NCI-H2227 (cell line): ENCODE measurements at regions not wholly inside any gene's neighbourhood (a gene's known extent, or its start where the extent isn't known, plus 50 kb on each side); places are given as distances from the start of the nearest gene placed in this dataset.
A peak's percentile ranks its signal among the peaks of the same experiment; 100 is the strongest.
"Not testable (repeated sequence)": the region's sequence is repeated elsewhere in the genome, so short reads cannot be mapped to it uniquely, and the experiment has no call there.

Experiments used
- DNase-seq: peaks from one replicate; lab custom pipeline; 2025; ENCODE audit not compliant: unreplicated experiment; lab: John Stamatoyannopoulos, UW

DNA sequence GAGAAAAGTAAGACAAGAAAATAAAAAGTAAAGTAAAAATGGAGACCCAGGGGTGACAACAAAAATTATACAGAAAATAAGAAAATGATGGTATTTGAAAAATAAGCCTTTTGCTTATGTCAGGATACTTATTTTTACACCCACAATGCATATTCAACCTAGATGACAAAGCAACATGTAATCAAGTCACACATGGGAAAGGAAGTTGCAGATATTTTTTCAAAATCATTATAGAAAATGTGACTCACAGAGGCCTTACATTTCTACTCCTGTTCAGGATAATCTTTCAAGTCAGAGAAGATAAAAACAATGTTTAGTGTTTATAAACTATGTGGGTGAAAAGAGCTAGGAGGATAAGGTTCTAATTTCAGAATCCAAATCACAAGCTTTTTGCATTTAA is 275.3 kb upstream of the UBE2E3 start:
- DNase-seq, result no peak

- no peak for DNase-seq
Observed at GRCh38 chr2:180699657-180700361, 280.6 kb upstream of the UBE2E3 start.

- DNase-seq, result no peak
Observed at GRCh38 chr2:180698668-180699067, 281.7 kb upstream of the UBE2E3 start.

DNA sequence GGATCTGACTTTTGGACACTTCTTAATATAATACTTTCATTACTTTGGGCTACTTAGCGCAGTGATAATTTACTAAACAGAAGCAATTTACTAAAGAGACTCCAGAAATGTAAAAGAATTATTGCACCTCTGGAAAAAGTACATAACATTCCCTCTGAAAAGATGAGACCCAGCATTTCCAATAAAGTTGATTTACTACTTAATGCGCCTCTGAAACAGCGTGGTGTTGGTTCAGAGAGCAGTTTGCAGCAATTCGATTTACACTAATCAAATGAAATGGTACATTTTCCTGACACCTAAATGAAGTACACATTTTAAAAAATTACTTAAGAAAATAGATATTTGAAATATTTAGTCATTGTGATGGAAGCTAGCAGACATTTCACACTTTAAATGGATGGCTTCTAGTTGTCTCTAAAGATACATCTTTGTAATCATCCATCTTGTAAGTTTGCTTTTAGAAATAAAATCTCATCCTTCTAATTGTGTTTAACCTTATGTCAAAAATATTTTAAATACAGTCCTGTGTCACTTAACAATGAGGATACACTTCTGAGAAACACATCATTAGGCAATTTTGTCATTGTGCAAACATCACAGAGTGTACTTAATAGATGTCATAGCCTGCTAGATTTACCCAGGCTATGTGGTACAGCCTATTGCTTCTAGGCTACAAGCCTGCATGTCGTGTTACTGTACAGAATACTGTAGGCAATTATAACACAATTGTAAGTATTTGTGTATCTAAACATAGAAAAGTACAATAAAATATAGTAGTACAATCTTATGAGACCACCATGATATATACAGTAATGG is 284.6 kb upstream of the UBE2E3 start:
- peak; percentile 12 for DNase-seq

- DNase-seq, result no peak
Observed at GRCh38 chr2:180694445-180695421, 285.7 kb upstream of the UBE2E3 start.

DNA sequence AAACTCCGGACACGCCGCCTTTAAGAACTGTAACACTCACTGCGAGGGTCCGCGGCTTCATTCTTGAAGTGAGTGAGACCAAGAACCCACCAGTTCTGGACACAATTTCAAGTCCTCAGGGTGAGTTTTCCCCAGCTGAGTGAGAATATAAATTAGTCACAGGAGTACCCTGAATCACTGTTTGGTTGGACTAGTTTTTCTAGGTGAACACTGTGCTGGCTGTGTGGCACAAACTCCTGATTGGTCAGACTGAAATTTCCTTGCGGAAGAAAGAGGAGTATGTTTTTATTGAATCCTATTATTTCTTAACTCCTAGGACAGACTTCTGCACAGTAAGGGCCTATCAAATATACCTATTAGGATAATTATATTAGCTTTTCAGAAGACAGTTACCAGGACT is 288.1 kb upstream of the UBE2E3 start:
- no peak for DNase-seq

- DNase-seq, result not testable (repeated sequence)
Observed at GRCh38 chr2:180691855-180692223, 288.6 kb upstream of the UBE2E3 start.

- DNase-seq, result not testable (repeated sequence)
Observed at GRCh38 chr2:180691186-180691854, 289.1 kb upstream of the UBE2E3 start.

DNA sequence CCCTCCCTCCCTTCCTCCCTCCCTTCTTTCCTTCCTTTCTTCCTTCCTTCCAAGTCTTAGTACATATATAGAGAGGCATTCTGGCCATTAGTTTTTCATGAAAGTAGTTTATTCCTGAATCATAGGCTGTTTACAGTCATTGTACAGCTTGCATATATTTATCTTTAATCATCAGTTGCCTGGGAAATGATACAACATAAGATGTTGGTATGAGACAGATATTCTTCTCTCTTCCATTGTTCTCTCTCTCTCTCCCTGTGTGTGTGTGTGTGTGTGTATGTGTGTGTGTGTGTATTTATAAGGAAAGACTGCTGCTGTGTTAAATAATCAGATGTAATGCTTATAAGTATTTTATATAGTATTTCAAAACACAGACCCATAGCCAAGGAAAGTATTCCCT is 289.8 kb upstream of the UBE2E3 start:
- no peak for DNase-seq

DNA sequence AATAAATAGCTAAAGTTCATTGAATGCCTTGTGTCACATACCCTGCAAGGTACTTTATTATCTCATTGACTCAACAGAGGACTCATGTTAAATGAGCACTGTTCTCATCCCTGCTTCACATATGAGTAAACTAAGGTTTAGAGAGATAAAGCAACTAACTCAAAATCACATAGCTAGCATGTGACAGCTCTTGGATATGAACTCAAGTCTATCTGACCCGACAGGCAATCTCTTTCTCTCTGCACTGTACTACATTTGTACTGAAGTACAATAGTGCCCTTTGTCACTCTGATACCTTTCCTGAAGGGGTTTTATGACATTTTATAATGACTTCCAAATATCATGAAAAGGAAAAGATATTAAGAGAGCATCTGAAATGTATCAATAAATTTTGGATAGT is 297.5 kb upstream of the UBE2E3 start:
- no peak for DNase-seq

DNA sequence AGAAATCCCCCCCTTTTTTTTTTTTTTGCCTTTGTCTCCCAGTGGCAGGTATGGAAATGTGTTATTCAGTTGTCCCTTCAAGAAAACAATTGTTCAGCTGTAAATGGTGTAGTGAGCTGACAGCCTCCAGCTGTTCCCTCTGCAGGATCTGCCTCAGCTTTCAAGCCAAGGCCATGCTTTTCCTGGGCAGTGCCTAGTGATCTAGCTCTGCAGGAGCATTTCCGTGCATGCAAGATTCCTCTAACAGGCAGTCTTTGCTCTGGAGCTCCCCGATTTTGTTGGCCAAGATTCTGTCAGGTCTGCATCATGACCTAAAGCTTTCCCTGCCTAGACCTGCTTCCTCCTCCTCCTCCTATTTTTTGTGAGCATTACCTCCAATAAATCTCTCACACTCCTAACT is 300.7 kb upstream of the UBE2E3 start:
- DNase-seq, result peak; percentile 33

GRCh38 chr2:180678625-180678972 is 301.8 kb upstream of the UBE2E3 start:
- no peak for DNase-seq

- DNase-seq, result no peak
Observed at GRCh38 chr2:180677930-180678624, 302.3 kb upstream of the UBE2E3 start.

DNA sequence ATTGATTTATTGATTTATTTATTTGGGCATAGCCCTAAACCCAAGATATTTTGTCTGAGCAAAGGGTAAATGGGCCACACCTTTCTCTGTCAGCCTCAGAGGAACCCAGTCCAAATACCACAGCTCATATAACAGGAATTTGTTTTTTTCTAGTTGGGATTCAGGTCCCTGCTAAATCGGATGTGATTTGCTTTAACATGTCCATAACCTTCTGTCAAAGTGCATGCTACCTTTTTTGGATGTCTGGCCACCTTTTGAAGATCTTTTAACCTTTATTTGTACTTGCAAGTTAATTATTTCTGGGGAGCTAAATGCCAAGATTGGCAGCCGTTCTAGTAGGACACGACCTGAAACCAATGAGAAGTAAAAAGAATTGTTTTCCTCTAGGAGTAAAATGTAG is 303.2 kb upstream of the UBE2E3 start:
- no peak for DNase-seq

DNA sequence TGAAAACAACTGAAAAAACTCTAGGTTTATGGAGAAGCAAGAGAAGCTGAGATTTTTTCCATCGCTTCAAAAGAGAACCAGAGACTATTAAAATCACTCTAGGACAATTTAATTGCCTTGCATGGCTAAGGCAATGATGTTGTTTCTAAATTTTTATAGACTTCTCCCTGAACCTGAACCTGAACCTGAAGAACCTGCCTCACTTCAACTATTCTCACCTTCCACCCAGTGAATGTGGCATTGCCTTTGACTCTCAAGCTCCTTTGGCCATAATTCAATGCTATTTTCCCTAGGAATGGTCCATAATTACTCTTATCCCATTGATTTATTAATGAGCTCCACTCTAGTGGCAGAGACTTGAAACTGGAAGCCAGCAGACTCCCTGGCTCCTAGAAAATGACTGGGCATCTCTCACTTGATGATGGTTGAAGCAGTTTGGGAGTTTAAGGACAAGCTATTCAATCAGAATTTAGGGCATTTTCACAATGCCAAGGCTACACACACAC is 303.8 kb upstream of the UBE2E3 start:
- peak; percentile 34 for DNase-seq

GRCh38 chr2:180675170-180675569 is 305.2 kb upstream of the UBE2E3 start:
- DNase-seq, result no peak

GRCh38 chr2:180672377-180672776 is 308.0 kb upstream of the UBE2E3 start:
- DNase-seq, result no peak

DNA sequence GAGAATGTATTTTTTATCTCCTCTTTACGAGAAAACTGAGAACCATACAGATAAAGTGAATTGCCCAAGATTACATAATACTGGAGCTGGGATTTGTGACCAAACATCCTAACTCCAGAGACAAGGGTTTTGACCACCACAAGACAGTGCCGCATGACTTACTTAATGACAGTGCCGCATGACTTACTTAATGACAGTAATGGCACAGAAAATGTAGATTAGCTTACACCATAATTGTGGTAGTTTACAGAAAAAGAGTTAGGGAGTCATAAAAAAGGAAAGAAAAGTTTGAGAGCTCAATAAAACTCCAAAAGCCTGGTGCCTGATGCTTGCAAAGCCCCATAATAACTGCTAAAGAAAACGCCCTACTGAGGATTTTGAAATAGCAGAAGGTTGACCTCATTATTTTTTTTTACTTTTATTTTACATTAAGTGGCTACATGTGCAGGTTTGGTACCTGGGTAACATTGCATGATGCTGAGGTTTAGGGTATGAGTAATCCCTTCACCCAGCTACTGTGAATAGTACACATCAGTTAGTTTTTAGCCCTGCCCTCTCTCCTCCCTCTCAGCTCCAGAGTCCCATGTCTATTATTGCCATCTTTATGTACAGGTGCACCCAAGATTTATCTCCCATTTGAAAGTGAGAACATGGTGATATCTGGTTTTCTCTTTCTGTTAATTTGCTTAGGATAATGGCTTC is 310.0 kb upstream of the UBE2E3 start:
- DNase-seq, result no peak

- no peak for DNase-seq
Observed at GRCh38 chr2:180669016-180669415, 311.4 kb upstream of the UBE2E3 start.

- no peak for DNase-seq
Observed at GRCh38 chr2:180664507-180664906, 315.9 kb upstream of the UBE2E3 start.
